ENCODE measurements at regions not wholly inside any gene's neighbourhood (a gene's known extent, or its start where the extent isn't known, plus 50 kb on each side); places are given as distances from the start of the nearest gene placed in this dataset.
"Not testable (repeated sequence)": the region's sequence is repeated elsewhere in the genome, so short reads cannot be mapped to it uniquely, and the experiment has no call there.

DNA sequence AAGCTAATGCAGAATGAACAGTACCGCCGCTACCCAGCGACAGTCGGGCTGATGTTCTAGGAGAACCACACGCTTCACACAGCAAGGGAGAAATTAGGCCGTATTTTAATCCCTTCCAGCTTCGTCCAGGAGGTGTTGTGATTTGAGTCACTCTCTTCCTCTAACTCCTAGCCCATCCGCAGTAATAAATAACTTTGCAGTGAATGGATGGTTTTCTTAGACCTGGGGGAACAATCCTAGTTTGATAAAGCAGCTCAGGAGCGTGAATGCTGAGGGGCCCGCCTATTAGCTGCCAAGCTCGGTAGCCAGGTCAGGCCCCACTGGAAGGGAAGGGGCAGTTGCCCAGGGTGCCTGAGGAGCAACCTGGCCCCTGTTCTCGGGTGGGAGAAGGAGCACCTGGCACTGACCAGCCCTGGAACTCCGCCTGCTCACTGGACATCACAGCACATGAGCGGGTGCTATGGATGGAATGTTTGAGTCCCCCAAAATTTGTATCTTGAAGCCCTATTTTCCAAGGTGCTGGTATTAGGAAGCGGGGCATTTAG lies 146.0 kb upstream of the AFDN start:
- DNase-seq = no peak

DNA sequence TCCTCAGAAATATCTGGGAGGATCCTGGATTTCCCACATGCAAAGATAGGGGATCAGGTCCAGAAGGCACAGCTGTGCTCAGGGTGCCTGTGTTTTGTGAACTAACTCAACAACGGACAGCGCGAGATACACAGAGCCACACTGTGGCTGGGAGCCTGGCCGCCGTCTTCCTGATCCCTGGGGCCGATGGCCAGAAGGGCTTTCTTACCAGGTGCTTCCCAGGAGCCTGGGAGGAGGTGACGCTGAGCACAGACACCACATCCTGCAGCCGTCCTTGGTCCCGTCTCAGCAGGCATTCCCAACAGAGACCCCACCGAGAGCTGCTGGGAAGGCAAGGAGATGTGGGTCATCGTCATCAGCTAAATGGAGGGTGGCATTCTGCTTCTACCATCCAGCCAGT lies 144.6 kb upstream of the AFDN start:
- no peak overlapping the region for H3K4me3 ChIP-seq
- no peaks in the 10 kb centered on the region for H3K9me3 ChIP-seq
- no peak for DNase-seq
- H3K36me3 ChIP-seq = no peaks in the 10 kb centered on the region
- no peaks in the 10 kb centered on the region for H3K27me3 ChIP-seq

More for the DNA sequence above, 146.0 kb upstream of the AFDN start:
- H3K27me3 ChIP-seq = no peaks in the 10 kb centered on the region
- H3K4me3 ChIP-seq = no peak overlapping the region
- H3K9me3 ChIP-seq = no peaks in the 10 kb centered on the region
- H3K36me3 ChIP-seq = no peaks in the 10 kb centered on the region

- Histone ChIP-seq H3K36me3 (no peaks in the 10 kb centered on the region), H3K4me3 (no peak overlapping the region), H3K9me3 (no peaks in the 10 kb centered on the region), H3K27me3 (no peaks in the 10 kb centered on the region)
- DNase-seq = no peak
Observed at GRCh38 chr6:167682546-167683027, 144.1 kb upstream of the AFDN start.

DNA sequence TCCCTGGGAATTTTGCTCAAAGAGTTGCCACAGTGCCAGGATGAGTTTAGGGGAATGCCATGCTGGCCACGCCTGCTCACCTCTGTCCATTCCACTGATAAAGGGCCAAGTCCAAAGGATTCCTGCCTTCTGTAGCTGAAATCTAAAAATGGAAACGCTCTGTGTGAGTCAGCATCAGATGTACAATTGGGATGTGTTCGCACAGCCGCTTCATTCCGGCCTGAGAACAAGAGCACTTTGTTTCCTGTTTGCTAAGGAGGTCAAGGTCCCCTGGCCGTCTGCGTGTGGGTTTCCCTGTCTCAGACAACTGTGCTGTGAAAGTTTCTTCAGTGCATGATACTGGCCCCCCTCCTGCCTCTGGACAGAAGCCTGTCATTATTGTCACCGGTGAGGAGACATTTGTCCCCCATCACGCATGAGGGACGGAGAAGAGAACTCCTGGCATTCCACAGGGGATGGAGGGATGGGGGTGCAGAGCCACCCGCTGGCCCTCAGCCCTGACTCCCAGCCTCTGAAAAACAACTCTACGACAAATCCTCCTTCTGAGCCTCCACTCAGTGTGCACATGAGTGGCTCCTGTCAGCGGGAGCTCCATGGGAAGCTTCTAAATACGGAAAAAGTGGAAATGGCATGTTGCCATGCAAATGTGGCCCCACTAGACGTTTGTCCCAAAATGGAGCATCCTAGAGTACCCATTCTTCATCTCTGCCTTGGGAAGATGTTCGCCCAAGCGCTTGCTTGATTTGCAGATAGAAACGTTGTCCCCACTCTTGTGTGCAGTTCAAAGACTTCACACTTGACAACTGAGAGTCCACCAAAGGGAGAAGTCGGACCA lies 143.5 kb upstream of the AFDN start:
- Histone ChIP-seq H3K9me3 (no peaks in the 10 kb centered on the region), H3K4me3 (no peak overlapping the region), H3K27me3 (no peaks in the 10 kb centered on the region), H3K36me3 (no peaks in the 10 kb centered on the region)
- peak; percentile 63 for DNase-seq

DNA sequence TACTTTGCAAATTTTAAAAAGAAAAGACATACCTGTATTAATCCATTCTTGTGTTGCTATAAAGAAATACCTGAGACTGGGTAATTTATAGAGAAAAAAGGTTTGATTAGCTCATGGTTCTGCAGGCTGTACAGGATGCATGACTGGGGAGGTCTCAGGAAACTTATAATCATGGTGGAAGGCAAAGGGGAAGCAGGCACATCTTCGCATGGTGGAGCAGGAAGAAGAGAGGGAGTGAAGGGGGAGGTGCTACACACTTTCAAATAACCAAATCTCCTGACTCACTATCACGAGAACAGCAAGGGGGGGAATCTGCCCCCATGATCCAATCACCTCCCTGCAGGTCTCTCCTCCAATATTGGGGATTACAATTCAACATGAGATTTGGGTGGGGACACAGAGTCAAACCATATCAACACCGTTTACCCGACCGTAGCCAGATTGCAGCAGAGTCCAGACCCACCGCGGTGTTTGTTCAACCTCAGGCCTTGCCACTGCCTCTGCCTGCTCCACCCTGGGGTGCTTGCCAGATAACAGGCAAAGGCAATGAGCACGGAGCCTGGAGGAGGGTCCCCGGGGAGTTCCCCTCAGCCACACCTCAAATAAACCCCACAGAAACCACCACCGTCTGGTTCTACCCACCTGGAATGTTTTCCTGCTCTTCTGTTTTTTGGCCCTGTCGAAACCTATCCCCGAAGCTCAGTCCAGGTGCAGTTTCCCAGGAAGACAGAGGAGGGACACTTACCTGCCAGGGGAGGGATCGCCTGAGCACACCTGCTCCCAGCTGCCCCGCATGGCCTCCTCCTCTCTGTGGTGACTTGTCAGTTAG lies 142.2 kb upstream of the AFDN start:
- no peaks in the 10 kb centered on the region for H3K9me3 ChIP-seq
- no peaks in the 10 kb centered on the region for H3K27me3 ChIP-seq

GRCh38 chr6:167685654-167686053 lies 141.1 kb upstream of the AFDN start:
- Histone ChIP-seq H3K4me3 (no peak overlapping the region), H3K36me3 (no peaks in the 10 kb centered on the region), H3K9me3 (no peaks in the 10 kb centered on the region), H3K27me3 (no peaks in the 10 kb centered on the region)
- no peak for DNase-seq

More for the DNA sequence above, 142.2 kb upstream of the AFDN start:
- Histone ChIP-seq H3K36me3 (no peaks in the 10 kb centered on the region), H3K4me3 (no peak overlapping the region)
- no peak for DNase-seq

- H3K4me3 ChIP-seq = no peak overlapping the region
- no peaks in the 10 kb centered on the region for H3K9me3 ChIP-seq
- no peak for DNase-seq
- H3K27me3 ChIP-seq = no peaks in the 10 kb centered on the region
- no peaks in the 10 kb centered on the region for H3K36me3 ChIP-seq
Observed at GRCh38 chr6:167686204-167686893, 140.4 kb upstream of the AFDN start.

DNA sequence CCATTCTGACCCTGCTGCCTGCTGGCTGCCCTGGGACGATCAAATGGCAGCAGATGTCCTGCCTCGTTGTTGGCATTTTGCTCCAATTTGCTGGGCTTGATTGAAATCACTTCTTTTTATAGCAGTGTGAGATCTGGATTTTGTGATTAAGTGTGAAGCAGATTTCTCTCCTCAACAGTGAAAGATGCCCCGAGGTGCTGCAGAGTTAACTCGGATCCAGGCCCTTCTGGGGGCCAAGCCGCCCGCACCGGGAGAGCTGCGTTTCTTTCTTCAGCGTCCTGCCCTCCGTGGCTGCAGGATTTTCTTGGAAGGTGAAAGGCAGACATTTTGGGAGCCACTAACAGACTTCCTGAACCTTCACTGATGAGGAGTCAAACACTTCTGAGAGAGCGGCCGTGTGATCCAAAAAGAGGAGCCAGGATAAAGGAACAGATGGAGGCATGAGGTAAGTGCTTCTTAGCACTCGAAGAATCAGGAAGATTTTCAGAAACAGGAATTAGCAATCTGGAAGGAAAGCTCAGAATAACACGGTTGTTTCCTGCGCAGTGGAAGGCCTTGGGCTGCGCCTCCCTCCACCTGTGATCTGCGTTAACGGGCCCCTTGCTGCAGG lies 139.5 kb upstream of the AFDN start:
- Histone ChIP-seq H3K4me3 (no peak overlapping the region), H3K9me3 (no peaks in the 10 kb centered on the region)

DNA sequence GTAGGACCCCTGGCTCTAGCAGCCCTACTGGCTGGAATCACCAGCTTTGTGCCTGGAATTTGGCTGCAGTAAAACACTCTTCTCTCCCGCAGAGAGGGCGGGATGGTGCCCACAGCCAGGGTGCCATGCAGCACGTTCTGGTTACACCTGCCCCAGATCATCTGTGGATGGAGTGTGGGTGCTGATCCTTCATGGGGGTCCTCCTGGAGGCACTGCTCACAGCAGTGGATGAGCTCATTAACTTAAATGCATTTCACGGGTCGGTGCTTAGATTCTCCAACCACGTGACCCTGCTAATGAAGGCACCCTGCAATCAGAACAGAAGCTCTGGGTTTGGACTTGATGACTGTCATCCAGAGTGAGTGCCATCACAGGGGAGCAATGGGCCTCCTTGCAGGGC lies 138.6 kb upstream of the AFDN start:
- H3K4me3 ChIP-seq = no peak overlapping the region
- H3K36me3 ChIP-seq = no peaks in the 10 kb centered on the region
- H3K9me3 ChIP-seq = no peaks in the 10 kb centered on the region
- no peak for DNase-seq
- no peaks in the 10 kb centered on the region for H3K27me3 ChIP-seq

More for the DNA sequence above, 139.5 kb upstream of the AFDN start:
- DNase-seq = no peak
- H3K27me3 ChIP-seq = no peaks in the 10 kb centered on the region
- H3K36me3 ChIP-seq = no peaks in the 10 kb centered on the region

- no peak for DNase-seq
- H3K27me3 ChIP-seq = no peaks in the 10 kb centered on the region
- no peaks in the 10 kb centered on the region for H3K36me3 ChIP-seq
- H3K4me3 ChIP-seq = no peak overlapping the region
- no peaks in the 10 kb centered on the region for H3K9me3 ChIP-seq
Observed at GRCh38 chr6:167689278-167689677, 137.4 kb upstream of the AFDN start.

GRCh38 chr6:167689751-167690150 lies 137.0 kb upstream of the AFDN start:
- H3K27me3 ChIP-seq = no peaks in the 10 kb centered on the region
- no peak for DNase-seq
- H3K36me3 ChIP-seq = no peaks in the 10 kb centered on the region
- H3K9me3 ChIP-seq = no peaks in the 10 kb centered on the region
- no peak overlapping the region for H3K4me3 ChIP-seq

- not testable (repeated sequence) for H3K9me3 ChIP-seq, H3K27me3 ChIP-seq, H3K4me3 ChIP-seq
Observed at GRCh38 chr6:167690167-167690922, 136.4 kb upstream of the AFDN start.

DNA sequence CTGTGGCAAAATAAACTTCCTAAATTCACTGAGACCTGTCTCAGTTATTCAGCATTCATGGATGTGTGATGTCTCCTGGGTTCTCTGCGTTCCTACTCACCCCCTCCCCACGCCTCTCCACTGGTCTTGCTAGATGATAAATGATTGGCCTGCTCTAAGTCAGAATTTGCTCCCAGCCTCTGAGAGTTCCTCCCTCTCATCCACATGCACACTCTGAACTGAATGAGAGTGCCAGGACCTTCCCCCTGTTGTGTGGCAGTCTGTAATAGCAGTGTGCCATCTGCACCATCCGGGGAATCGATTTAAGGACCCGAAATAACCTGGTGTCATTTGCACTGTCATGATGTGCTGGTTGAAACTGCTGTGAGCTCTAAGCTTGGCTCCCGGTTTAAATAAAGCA lies 135.8 kb upstream of the AFDN start:
- no peak for DNase-seq
- Histone ChIP-seq H3K9me3 (no peaks in the 10 kb centered on the region), H3K4me3 (no peak overlapping the region), H3K27me3 (no peaks in the 10 kb centered on the region), H3K36me3 (no peaks in the 10 kb centered on the region)

More at GRCh38 chr6:167690167-167690922, 136.4 kb upstream of the AFDN start:
- not testable (repeated sequence) for H3K36me3 ChIP-seq, DNase-seq

DNA sequence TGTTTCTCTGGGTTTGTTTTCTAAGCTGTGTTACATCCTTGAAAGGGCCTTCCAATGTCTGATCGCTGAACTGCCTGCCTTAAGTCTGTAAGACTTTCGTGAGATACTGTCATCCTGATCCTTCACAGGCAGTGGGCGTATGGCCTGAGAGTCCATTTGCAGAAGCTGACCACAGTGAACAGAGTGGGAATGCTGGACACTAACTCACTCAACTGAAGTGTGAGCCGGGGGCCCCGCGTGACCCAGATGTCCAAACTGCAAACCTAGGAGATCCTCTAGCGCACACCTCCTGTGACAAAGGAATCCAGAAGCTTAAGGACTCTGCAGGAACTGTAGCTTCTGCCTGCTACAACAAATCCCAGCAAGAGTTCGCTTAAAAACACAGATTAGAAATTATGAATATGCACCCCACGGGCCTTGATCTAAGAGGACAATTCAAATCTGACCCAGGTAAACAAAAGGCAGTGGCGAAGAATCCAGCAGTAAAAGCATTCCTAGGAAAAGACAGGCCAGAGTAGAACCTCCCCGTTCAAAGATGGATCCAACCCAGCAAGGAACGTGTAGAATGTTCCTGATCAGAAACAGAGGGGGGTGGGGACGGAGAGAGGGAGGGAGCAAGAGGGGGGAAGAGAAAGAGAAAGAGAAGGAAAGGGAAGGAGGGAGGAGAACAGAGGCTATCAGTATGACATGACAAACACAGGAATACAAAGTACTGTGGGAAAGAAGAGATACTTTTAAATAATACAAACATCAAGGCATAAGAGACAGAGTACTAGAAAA lies 135.0 kb upstream of the AFDN start:
- no peak for DNase-seq
- H3K4me3 ChIP-seq = no peak overlapping the region
- H3K9me3 ChIP-seq = no peaks in the 10 kb centered on the region
- no peaks in the 10 kb centered on the region for H3K36me3 ChIP-seq
- H3K27me3 ChIP-seq = no peaks in the 10 kb centered on the region

- H3K9me3 ChIP-seq, DNase-seq, H3K4me3 ChIP-seq, H3K27me3 ChIP-seq, H3K36me3 ChIP-seq: not testable (repeated sequence)
Observed at GRCh38 chr6:167693478-167693877, 133.2 kb upstream of the AFDN start.
